K562 (cell line): ENCODE measurements at regions not wholly inside any gene's neighbourhood (a gene's known extent, or its start where the extent isn't known, plus 50 kb on each side); places are given as distances from the start of the nearest gene placed in this dataset.

Source experiments
- ATAC-seq: fragments of 200-7000 bp; cut with Tn5 transposase; 3 replicates; pipeline ENCODE4 v1.9.1; 2020; ENCODE audit warnings: moderate library complexity
- BruUV-seq: library from RNA; stranded (reverse); fragments of 400-500 nt; replicated peaks from 2 replicates; lab custom pipeline; 2021; lab: Mats Ljungman, UMichigan
- CTCF ChIA-PET: fragments of 300-600 bp; formaldehyde crosslinking; extraction: SDS; loops from one replicate; lab custom pipeline; 2021; ENCODE audit warnings: low intra/inter-chr PET ratio; lab: Yijun Ruan, JAX
- POLR2A ChIA-PET: fragments of 300-600, 350-650 bp; sonication (Branson Sonifier 250); formaldehyde crosslinking; extraction: SDS; loops from one replicate; lab custom pipeline; 2021; ENCODE audit warnings: antibody characterized with exemption, inconsistent platforms; lab: Yijun Ruan, JAX
- DNase-seq, 4 experiments: peaks; one replicate each; pipeline versions ENCODE4 v3.0.0 to v3.0.0-alpha.2; 2011 to 2018; ENCODE audit warnings: low spot score in 3 of 4, mixed read lengths in 3 of 4; ENCODE audit errors: extremely low read depth in 1 of 4
- FAIRE-seq: peaks from 2 replicates; lab custom pipeline; 2011; peaks lifted over from hg19 to GRCh38; lab: Jason Lieb, UNC
- H2AFZ ChIP-seq: 2 replicates; pipeline ENCODE4 v1.6.0; 2011; ENCODE audit warnings: low read depth, low read length, control low read depth, inconsistent platforms
- H3K27ac ChIP-seq: fragments of 200-600 bp; 3 replicates; pipeline ENCODE4 v1.8.0; 2011; ENCODE audit warnings: low read depth, mild to moderate bottlenecking, control low read depth, inconsistent platforms, low read length, moderate library complexity, mixed read lengths; ENCODE audit errors: extremely low read depth
- H3K27me3 ChIP-seq, 2 experiments: fragments of 300-600 bp in 1 of 2; 2 replicates in 1 of 2; 3 replicates in 1 of 2; pipeline versions ENCODE4 v1.6.0 to v1.8.0; 2011; ENCODE audit warnings: inconsistent platforms in 2 of 2, low read length in 2 of 2, mild to moderate bottlenecking in 1 of 2, mixed read lengths in 1 of 2, moderate library complexity in 1 of 2; ENCODE audit not compliant: control insufficient read depth in 2 of 2, insufficient read depth in 2 of 2
- H3K36me3 ChIP-seq: fragments of 300-600 bp; 3 replicates; pipeline ENCODE4 v1.8.0; 2011; ENCODE audit warnings: mild to moderate bottlenecking, low read length, inconsistent platforms; ENCODE audit not compliant: control insufficient read depth, insufficient read depth
- H3K4me1 ChIP-seq, 2 experiments: fragments of 200-600 bp in 1 of 2; replicated peaks in 1 of 2; 2 replicates in 1 of 2; 3 replicates in 1 of 2; pipeline versions ENCODE4 v1.5.1 to v1.8.0; 2011; ENCODE audit warnings: inconsistent platforms in 2 of 2, low read length in 2 of 2, mild to moderate bottlenecking in 1 of 2, mixed read lengths in 1 of 2, moderate library complexity in 1 of 2; ENCODE audit not compliant: control insufficient read depth in 2 of 2, insufficient read depth in 2 of 2
- H3K4me2 ChIP-seq: 2 replicates; pipeline ENCODE4 v1.6.1; 2011; ENCODE audit warnings: low read length, control low read depth, inconsistent platforms, mixed read lengths; ENCODE audit not compliant: insufficient read depth
- H3K4me3 ChIP-seq: fragments of 200-600 bp; sonication (generic), shearing (Covaris generic); 2 replicates; pipeline ENCODE4 v1.5.1; 2016; ENCODE audit warnings: control low read depth, inconsistent platforms
- H3K79me2 ChIP-seq: fragments of 200-600 bp; 3 replicates; pipeline ENCODE4 v1.8.0; 2011; ENCODE audit warnings: low read length, inconsistent platforms; ENCODE audit not compliant: control insufficient read depth, insufficient read depth
- H3K9ac ChIP-seq, 2 experiments: 2 replicates each; pipeline versions ENCODE4 v1.6.0 to v1.6.1; 2011; ENCODE audit warnings: low read depth in 2 of 2, low read length in 2 of 2, control low read depth in 1 of 2, inconsistent platforms in 1 of 2, mild to moderate bottlenecking in 1 of 2, mixed read lengths in 1 of 2; ENCODE audit not compliant: insufficient read depth in 1 of 2
- H3K9me1 ChIP-seq: one replicate; pipeline ENCODE4 v1.6.0; 2011; ENCODE audit warnings: inconsistent platforms, mild to moderate bottlenecking, low read length, moderate library complexity; ENCODE audit not compliant: control insufficient read depth, insufficient read depth
- H3K9me3 ChIP-seq: replicated peaks from 2 replicates; pipeline ENCODE4 v1.5.1; 2011; ENCODE audit warnings: low read depth, low read length, inconsistent platforms; ENCODE audit not compliant: control insufficient read depth, insufficient read depth
- H4K20me1 ChIP-seq: replicated peaks from 2 replicates; pipeline ENCODE4 v1.6.1; 2011; ENCODE audit warnings: low read length, inconsistent platforms, mixed read lengths; ENCODE audit not compliant: control insufficient read depth, insufficient read depth
- C11orf30 ChIP-seq: fragments of 450-650 bp; IDR thresholded peaks from 2 replicates; pipeline ENCODE4 v1.6.1; 2016; ENCODE audit warnings: low read depth, mild to moderate bottlenecking
- CEBPB ChIP-seq: fragments of 450-650 bp; IDR thresholded peaks from 2 replicates; pipeline ENCODE4 v1.6.1; 2016; ENCODE audit warnings: missing genetic modification characterization, missing compliant biosample characterization
- CHD4 ChIP-seq: fragments of 200-600 bp; sonication (generic); IDR thresholded peaks from 3 replicates; pipeline ENCODE4 v1.6.1; 2012; ENCODE audit warnings: low read depth, mild to moderate bottlenecking, mixed read lengths, low read length, inconsistent platforms; ENCODE audit not compliant: insufficient read depth, insufficient replicate concordance, poor library complexity, severe bottlenecking
- EP300 ChIP-seq: IDR thresholded peaks from 2 replicates; pipeline ENCODE4 v1.6.1; 2012; ENCODE audit warnings: low read length, improper control_type of control experiment
- ERF ChIP-seq: fragments of 450-650 bp; formaldehyde crosslinking; IDR thresholded peaks from 2 replicates; pipeline ENCODE4 v1.4.0; 2020; ENCODE audit warnings: mild to moderate bottlenecking, mixed read lengths
- POLR2AphosphoS2 ChIP-seq: IDR thresholded peaks from 2 replicates; pipeline ENCODE4 v1.6.1; 2012; ENCODE audit warnings: low read length, improper control_type of control experiment
- ZNF766 ChIP-seq: fragments of 200-800 bp; sonication (Bioruptor generic); conservative IDR thresholded peaks from 2 replicates; pipeline ENCODE4 v1.6.1; 2016; ENCODE audit warnings: missing genetic modification characterization, missing compliant biosample characterization
- WGBS: fragments of 100-300 bp; shearing (Covaris generic); methylation state at CpG from one replicate; pipeline ENCODE4 v1.1.6; 2016; ENCODE audit warnings: low coverage, mixed read lengths; ENCODE audit not compliant: insufficient coverage; ENCODE audit errors: missing lambda C conversion rate; 5-methylcytosine and 5-hydroxymethylcytosine counted together
- in situ Hi-C: fragments of 300-500 bp; cut with MboI; formaldehyde crosslinking; loops from 4 replicates; pipeline ENCODE4 v1.15.0; 2018; ENCODE audit warnings: inconsistent platforms, mixed read lengths
- intact Hi-C: fragments of 100-400 bp; cut with micrococcal nuclease; formaldehyde crosslinking; loops from 2 replicates; pipeline ENCODE4 v1.14.2; 2022
- TF ChIP-seq, protein P1 (sequence below): fragments of 250-450 bp; sonication (Bioruptor Pico); IDR thresholded peaks from 2 replicates; pipeline ENCODE4 v1.8.0; 2022; ENCODE audit warnings: inconsistent platforms
- TF ChIP-seq, protein P2 (sequence below): fragments of 450-650 bp; IDR thresholded peaks from 2 replicates; pipeline ENCODE4 v1.6.1; 2016; ENCODE audit warnings: borderline replicate concordance
- TF ChIP-seq, protein P3 (sequence below), 2 experiments: fragments of 450-650 bp in 1 of 2; sonication (generic) in 1 of 2; formaldehyde crosslinking; conservative IDR thresholded peaks; 2 replicates each; pipeline versions ENCODE4 v1.4.0 to v1.8.1; 2020 to 2022; ENCODE audit warnings: mild to moderate bottlenecking in 1 of 2, missing genetic modification reagents in 1 of 2
- TF ChIP-seq, protein P4 (sequence below), 2 experiments: fragments of 250-450 bp in 1 of 2; fragments of 450-650 bp in 1 of 2; sonication (Bioruptor Pico) in 1 of 2; IDR thresholded peaks; 2 replicates each; pipeline versions ENCODE4 v1.6.1 to v1.8.0; 2016 to 2021; ENCODE audit warnings: mild to moderate bottlenecking in 2 of 2, moderate library complexity in 2 of 2, missing compliant biosample characterization in 1 of 2, missing genetic modification characterization in 1 of 2
- TF ChIP-seq, protein P5 (sequence below): fragments of 250-450 bp; sonication (Bioruptor Pico); IDR thresholded peaks from 2 replicates; pipeline ENCODE4 v1.8.0; 2022; ENCODE audit warnings: moderate library complexity, mild to moderate bottlenecking, inconsistent platforms

DNA sequence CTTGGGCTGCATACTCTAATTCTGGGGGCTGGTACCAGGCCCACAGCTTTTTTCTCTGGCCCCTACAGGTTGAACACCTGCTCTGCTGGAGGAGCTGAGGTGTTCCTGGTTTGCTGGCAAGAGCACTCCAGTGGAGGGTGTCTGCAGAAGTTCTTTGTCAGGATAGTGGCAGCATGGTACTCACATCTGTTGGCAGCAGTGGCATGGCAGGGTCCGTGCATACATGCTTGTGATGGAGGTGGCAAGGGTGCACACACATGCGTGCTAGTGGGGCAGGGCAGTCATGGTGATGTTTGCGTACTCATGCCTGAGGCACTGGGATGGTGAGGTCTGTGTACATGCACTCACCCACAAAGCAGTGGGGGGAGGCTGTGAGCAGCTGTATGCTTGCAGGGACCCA lies 235.5 kb upstream of the KLF8 start:
- no peak for ATAC-seq

More for the DNA sequence above, 235.5 kb upstream of the KLF8 start:
- in situ Hi-C loops: no loop called here
- POLR2A ChIA-PET: no interaction called here
- H3K4me3 ChIP-seq: no peak overlapping the region
- TF ChIP-seq CHD4 (no peak), EP300 (no peak), CEBPB (tag) (no peak), POLR2AphosphoS2 (no peak), ERF (CRISPR knock-in tag) (no peak), ZNF766 (no peak), C11orf30 (no peak)
- TF ChIP-seq, protein P1, sequence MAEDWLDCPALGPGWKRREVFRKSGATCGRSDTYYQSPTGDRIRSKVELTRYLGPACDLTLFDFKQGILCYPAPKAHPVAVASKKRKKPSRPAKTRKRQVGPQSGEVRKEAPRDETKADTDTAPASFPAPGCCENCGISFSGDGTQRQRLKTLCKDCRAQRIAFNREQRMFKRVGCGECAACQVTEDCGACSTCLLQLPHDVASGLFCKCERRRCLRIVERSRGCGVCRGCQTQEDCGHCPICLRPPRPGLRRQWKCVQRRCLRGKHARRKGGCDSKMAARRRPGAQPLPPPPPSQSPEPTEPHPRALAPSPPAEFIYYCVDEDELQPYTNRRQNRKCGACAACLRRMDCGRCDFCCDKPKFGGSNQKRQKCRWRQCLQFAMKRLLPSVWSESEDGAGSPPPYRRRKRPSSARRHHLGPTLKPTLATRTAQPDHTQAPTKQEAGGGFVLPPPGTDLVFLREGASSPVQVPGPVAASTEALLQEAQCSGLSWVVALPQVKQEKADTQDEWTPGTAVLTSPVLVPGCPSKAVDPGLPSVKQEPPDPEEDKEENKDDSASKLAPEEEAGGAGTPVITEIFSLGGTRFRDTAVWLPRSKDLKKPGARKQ (CRISPR knock-in tag): no peak
- TF ChIP-seq, protein P2, sequence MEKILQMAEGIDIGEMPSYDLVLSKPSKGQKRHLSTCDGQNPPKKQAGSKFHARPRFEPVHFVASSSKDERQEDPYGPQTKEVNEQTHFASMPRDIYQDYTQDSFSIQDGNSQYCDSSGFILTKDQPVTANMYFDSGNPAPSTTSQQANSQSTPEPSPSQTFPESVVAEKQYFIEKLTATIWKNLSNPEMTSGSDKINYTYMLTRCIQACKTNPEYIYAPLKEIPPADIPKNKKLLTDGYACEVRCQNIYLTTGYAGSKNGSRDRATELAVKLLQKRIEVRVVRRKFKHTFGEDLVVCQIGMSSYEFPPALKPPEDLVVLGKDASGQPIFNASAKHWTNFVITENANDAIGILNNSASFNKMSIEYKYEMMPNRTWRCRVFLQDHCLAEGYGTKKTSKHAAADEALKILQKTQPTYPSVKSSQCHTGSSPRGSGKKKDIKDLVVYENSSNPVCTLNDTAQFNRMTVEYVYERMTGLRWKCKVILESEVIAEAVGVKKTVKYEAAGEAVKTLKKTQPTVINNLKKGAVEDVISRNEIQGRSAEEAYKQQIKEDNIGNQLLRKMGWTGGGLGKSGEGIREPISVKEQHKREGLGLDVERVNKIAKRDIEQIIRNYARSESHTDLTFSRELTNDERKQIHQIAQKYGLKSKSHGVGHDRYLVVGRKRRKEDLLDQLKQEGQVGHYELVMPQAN: no peak
- TF ChIP-seq, protein P3, sequence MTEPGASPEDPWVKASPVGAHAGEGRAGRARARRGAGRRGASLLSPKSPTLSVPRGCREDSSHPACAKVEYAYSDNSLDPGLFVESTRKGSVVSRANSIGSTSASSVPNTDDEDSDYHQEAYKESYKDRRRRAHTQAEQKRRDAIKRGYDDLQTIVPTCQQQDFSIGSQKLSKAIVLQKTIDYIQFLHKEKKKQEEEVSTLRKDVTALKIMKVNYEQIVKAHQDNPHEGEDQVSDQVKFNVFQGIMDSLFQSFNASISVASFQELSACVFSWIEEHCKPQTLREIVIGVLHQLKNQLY (CRISPR knock-in tag; conservative IDR thresholded peaks at IDR 0.05): no peak
- TF ChIP-seq, protein P4, sequence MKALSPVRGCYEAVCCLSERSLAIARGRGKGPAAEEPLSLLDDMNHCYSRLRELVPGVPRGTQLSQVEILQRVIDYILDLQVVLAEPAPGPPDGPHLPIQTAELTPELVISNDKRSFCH (CRISPR knock-in tag; IDR thresholded peaks at IDR 0.05): no peak
- TF ChIP-seq, protein P4 (tag; IDR thresholded peaks at IDR 0.05): no peak
- TF ChIP-seq, protein P5, sequence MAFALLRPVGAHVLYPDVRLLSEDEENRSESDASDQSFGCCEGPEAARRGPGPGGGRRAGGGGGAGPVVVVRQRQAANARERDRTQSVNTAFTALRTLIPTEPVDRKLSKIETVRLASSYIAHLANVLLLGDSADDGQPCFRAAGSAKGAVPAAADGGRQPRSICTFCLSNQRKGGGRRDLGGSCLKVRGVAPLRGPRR (CRISPR knock-in tag): no peak
- no peak overlapping the region for H3K27ac ChIP-seq
- H4K20me1 ChIP-seq: no peaks in the 10 kb centered on the region
- H3K9me1 ChIP-seq: no peaks in the 10 kb centered on the region
- FAIRE-seq: no peak
- no peak overlapping the region for H2AFZ ChIP-seq
- no peaks in the 10 kb centered on the region for H3K9me3 ChIP-seq
- no peaks in the 10 kb centered on the region for H3K4me1 ChIP-seq
- H3K9ac ChIP-seq: no peak overlapping the region
- no peak for DNase-seq
- H3K36me3 ChIP-seq: no peaks in the 10 kb centered on the region
- WGBS: 0% methylated on average over 1 of the region's 3 CpGs
- CTCF ChIA-PET: no interaction called here
- BruUV-seq: no TSS peak
- intact Hi-C loops: no loop called here
- no peaks in the 10 kb centered on the region for H3K27me3 ChIP-seq
- H3K4me2 ChIP-seq: no peak overlapping the region
- no peaks in the 10 kb centered on the region for H3K79me2 ChIP-seq
